GM19452 (cell line): ENCODE measurements at regions not wholly inside any gene's neighbourhood (a gene's known extent, or its start where the extent isn't known, plus 50 kb on each side); places are given as distances from the start of the nearest gene placed in this dataset.
"Not testable (repeated sequence)": the region's sequence is repeated elsewhere in the genome, so short reads cannot be mapped to it uniquely, and the experiment has no call there.

Experiments used
- ATAC-seq: cut with Tn5 transposase; IDR thresholded peaks from one replicate; pipeline ENCODE4 v1.9.1; 2021; ENCODE audit not compliant: unreplicated experiment

- no peak for ATAC-seq
These were observed 102.3 kb downstream of the ZFY start for GRCh38 chrY:3037471-3037870.

DNA sequence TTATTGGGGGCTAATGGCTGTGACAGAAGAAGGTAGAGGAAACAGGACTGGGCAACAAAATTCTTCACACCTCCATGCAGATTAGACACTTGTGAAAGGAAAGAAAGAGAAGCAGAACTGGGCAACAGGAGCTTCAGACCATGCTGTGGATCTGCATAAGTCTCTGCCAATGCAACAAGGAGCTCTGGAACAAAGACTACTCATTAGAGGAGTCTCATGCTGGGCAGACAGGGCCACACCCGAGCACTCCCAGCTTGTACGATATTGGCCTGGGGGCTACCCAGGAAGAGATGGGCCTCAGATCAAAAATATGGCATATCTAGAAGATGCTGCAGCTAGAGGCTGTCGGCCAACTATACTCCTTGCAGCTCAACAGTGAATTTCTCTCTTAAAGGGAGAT lies 105.2 kb downstream of the ZFY start:
- ATAC-seq = no peak

- ATAC-seq = no peak
These were observed 106.8 kb downstream of the ZFY start for GRCh38 chrY:3041985-3042384.

GRCh38 chrY:3042901-3043300 lies 107.7 kb downstream of the ZFY start:
- no peak for ATAC-seq

GRCh38 chrY:3045048-3045447 lies 109.9 kb downstream of the ZFY start:
- no peak for ATAC-seq

GRCh38 chrY:3055496-3055895 lies 120.3 kb downstream of the ZFY start:
- not testable (repeated sequence) for ATAC-seq

GRCh38 chrY:3058342-3058741 lies 123.2 kb downstream of the ZFY start:
- ATAC-seq = peak; percentile 80

GRCh38 chrY:3060671-3061070 lies 125.5 kb downstream of the ZFY start:
- not testable (repeated sequence) for ATAC-seq

GRCh38 chrY:3088149-3088548 lies 153.0 kb downstream of the ZFY start:
- ATAC-seq = not testable (repeated sequence)

GRCh38 chrY:3108674-3109073 lies 173.5 kb downstream of the ZFY start:
- not testable (repeated sequence) for ATAC-seq

DNA sequence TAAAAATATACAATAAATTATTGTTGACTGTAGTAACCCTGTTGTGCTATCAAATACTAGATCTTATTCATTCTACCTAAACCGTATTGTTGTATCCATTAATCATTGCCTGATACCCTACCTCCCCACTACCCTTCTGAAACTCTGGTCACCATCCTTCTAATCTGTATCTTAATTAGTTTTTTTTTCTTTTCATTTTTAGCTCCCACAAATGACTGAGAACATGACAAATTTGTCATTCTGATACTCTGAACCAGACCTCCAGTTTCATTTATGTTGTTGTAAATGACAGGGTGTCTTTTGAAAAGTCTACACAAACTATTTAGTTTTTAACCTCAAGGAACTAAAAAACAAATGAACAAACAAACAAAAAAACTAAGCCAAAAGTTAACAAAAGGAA lies 185.1 kb downstream of the ZFY start:
- peak; percentile 90 for ATAC-seq

GRCh38 chrY:3120716-3121115 lies 185.5 kb downstream of the ZFY start:
- ATAC-seq = peak; percentile 61

- ATAC-seq = not testable (repeated sequence)
These were observed 188.3 kb downstream of the ZFY start for GRCh38 chrY:3123482-3123881.

- not testable (repeated sequence) for ATAC-seq
These were observed 235.9 kb downstream of the ZFY start for GRCh38 chrY:3171074-3171473.

- ATAC-seq = not testable (repeated sequence)
These were observed 259.9 kb downstream of the ZFY start for GRCh38 chrY:3195035-3195434.

- not testable (repeated sequence) for ATAC-seq
These were observed 267.1 kb downstream of the ZFY start for GRCh38 chrY:3202287-3202686.

DNA sequence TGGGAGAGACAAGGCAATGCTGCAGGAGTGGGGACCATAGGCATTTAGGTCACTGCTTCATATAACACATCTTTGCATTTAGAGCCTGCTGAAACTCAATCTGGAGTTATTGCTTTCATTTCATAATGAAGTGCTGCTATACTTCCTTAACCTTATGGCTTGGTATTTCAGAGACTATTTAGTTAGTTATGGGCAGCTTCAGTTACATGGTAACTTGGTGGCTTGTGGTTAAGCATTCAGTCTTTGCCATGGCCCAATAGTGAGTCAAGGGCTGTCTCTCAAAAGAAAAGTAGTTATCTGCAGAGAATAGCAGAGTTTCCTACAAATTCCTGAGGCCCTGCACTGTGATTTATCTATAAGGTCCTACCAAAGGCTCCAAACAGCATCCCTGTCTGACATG lies 271.6 kb downstream of the ZFY start:
- not testable (repeated sequence) for ATAC-seq

DNA sequence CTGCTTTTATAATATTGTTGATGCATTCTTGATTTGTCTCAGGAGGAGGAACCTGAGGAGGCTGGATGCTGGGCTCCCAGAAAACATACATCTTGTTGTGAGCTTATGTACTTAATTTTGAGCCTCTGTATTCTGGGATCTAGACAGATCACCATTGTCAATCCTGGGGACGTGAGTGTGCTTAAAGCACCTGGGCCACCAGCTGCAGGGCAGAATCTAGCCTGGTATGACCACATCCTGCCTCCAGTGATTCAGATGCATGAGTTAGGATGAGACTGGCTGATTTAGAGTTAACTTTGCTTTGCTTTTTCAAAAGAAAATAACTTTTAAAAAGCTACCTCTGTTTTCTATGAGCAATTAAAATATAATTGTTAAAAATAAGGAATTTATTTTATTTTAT lies 278.0 kb downstream of the ZFY start:
- ATAC-seq = not testable (repeated sequence)

- not testable (repeated sequence) for ATAC-seq
These were observed 283.0 kb downstream of the ZFY start for GRCh38 chrY:3218134-3218533.

GRCh38 chrY:3218559-3218958 lies 283.4 kb downstream of the ZFY start:
- not testable (repeated sequence) for ATAC-seq

DNA sequence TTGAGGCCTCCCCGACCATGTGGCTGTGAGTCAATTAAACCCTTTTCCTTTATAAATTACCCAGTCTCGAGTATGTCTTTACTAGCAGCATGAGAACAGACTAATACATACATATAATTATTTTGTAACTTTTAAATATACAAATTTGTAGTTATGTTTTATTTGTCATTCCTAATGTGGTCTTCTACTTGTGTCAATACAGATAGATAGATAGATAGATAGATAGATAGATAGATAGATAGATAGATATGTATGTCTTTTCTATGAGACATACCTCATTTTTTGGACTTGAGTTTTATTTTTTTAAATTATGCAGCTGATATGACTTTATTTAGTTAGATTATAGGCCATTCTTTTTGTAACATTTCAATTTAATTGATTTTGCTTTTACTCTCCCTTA lies 316.0 kb upstream of the TGIF2LY start:
- ATAC-seq = not testable (repeated sequence)

- not testable (repeated sequence) for ATAC-seq
These were observed 290.8 kb upstream of the TGIF2LY start for GRCh38 chrY:3288063-3288462.

DNA sequence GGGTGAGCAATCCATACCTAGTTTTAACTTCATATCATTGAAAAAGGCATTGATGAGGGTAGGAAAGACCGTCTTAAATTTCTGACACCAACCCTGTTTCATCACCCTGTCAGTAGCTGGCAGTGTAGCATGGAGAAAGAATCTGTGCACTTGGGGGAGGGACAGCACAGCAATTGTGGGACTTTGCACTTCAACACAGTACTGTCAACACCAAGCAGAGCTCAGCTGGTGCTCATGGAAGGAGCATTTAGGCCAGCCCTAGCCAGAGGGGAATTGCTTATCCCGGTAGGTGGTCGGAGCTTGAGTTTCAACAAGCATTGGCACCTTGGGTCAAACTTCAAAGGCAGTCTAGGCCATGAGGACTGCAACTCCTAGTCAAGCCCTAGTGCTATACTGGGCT lies 281.6 kb upstream of the TGIF2LY start:
- ATAC-seq = not testable (repeated sequence)

DNA sequence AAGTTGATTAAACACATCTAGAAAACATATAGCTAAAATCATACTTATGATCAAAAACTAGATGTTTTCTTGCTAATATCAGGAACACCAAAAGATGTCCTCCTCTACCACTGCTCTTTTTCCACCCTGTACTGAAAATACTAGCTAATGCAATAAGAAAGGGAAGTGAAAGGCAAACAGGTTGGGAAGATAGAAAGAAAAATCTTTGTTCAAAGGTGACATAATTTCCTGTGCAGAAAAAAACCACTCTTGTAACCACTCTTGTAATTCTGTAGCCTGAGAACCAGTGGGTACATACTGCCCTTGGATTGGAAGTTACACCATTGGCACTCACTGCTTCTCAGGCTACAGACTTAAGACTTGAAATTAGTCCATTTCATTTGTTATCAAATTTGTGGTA lies 258.9 kb upstream of the TGIF2LY start:
- not testable (repeated sequence) for ATAC-seq
